Activated naive CD8-positive, alpha-beta T cell (primary cell): ENCODE measurements at regions not wholly inside any gene's neighbourhood (a gene's known extent, or its start where the extent isn't known, plus 50 kb on each side); places are given as distances from the start of the nearest gene placed in this dataset.
"Not testable (repeated sequence)": the region's sequence is repeated elsewhere in the genome, so short reads cannot be mapped to it uniquely, and the experiment has no call there.

Source experiments
- H3K27ac Mint-ChIP-seq: one replicate; pipeline ENCODE4 v1.8.0; 2021; ENCODE audit warnings: mixed read lengths
- H3K27me3 Mint-ChIP-seq: one replicate; pipeline ENCODE4 v1.8.0; 2021; ENCODE audit warnings: mixed read lengths
- H3K36me3 Mint-ChIP-seq: one replicate; pipeline ENCODE4 v1.8.0; 2021; ENCODE audit warnings: mixed read lengths
- H3K4me1 Mint-ChIP-seq: one replicate; pipeline ENCODE4 v1.8.0; 2021; ENCODE audit warnings: low read depth, mixed read lengths
- H3K4me3 Mint-ChIP-seq: one replicate; pipeline ENCODE4 v1.8.0; 2021; ENCODE audit warnings: mild to moderate bottlenecking, mixed read lengths
- H3K9me3 Mint-ChIP-seq: one replicate; pipeline ENCODE4 v1.8.0; 2021; ENCODE audit warnings: low read depth, mixed read lengths

GRCh38 chr2:189357375-189357774 is 83.9 kb upstream of the WDR75 start:
- not testable (repeated sequence) for H3K4me1 Mint-ChIP-seq, H3K27ac Mint-ChIP-seq, H3K9me3 Mint-ChIP-seq, H3K27me3 Mint-ChIP-seq, H3K4me3 Mint-ChIP-seq, H3K36me3 Mint-ChIP-seq

GRCh38 chr2:189360861-189361260 is 80.4 kb upstream of the WDR75 start:
- H3K4me3 Mint-ChIP-seq, result no peak overlapping the region
- H3K4me1 Mint-ChIP-seq, result peaks cover 15% of the 10 kb centered on the region

GRCh38 chr2:189362283-189362682 is 79.0 kb upstream of the WDR75 start:
- no peaks in the 10 kb centered on the region for H3K36me3 Mint-ChIP-seq
- H3K9me3 Mint-ChIP-seq, result no peaks in the 10 kb centered on the region
- peaks cover 18% of the 10 kb centered on the region for H3K4me1 Mint-ChIP-seq
- no peak overlapping the region for H3K4me3 Mint-ChIP-seq
- peak overlapping the region; percentile 55 for H3K27ac Mint-ChIP-seq
- no peaks in the 10 kb centered on the region for H3K27me3 Mint-ChIP-seq

More at GRCh38 chr2:189360861-189361260, 80.4 kb upstream of the WDR75 start:
- no peak overlapping the region for H3K27ac Mint-ChIP-seq
- H3K27me3 Mint-ChIP-seq, result no peaks in the 10 kb centered on the region
- peaks cover 5% of the 10 kb centered on the region for H3K36me3 Mint-ChIP-seq
- no peaks in the 10 kb centered on the region for H3K9me3 Mint-ChIP-seq

- Mint-ChIP-seq H3K36me3 (no peaks in the 10 kb centered on the region), H3K27me3 (no peaks in the 10 kb centered on the region), H3K27ac (peak overlapping the region; percentile 5), H3K4me1 (peaks cover 18% of the 10 kb centered on the region), H3K4me3 (no peak overlapping the region), H3K9me3 (no peaks in the 10 kb centered on the region)
These were observed 77.7 kb upstream of the WDR75 start for GRCh38 chr2:189363559-189363958.

GRCh38 chr2:189364607-189365006 is 76.7 kb upstream of the WDR75 start:
- H3K36me3 Mint-ChIP-seq, result no peaks in the 10 kb centered on the region
- H3K4me3 Mint-ChIP-seq, result no peak overlapping the region
- H3K27ac Mint-ChIP-seq, result no peak overlapping the region
- no peaks in the 10 kb centered on the region for H3K9me3 Mint-ChIP-seq
- peaks cover 18% of the 10 kb centered on the region for H3K4me1 Mint-ChIP-seq
- H3K27me3 Mint-ChIP-seq, result no peaks in the 10 kb centered on the region

- H3K4me3 Mint-ChIP-seq, result no peak overlapping the region
- H3K4me1 Mint-ChIP-seq, result peaks cover 18% of the 10 kb centered on the region
- H3K27me3 Mint-ChIP-seq, result no peaks in the 10 kb centered on the region
These were observed 74.9 kb upstream of the WDR75 start for GRCh38 chr2:189366349-189366748.

GRCh38 chr2:189367343-189367742 is 73.9 kb upstream of the WDR75 start:
- no peak overlapping the region for H3K4me3 Mint-ChIP-seq
- H3K27ac Mint-ChIP-seq, result no peak overlapping the region
- no peaks in the 10 kb centered on the region for H3K9me3 Mint-ChIP-seq
- no peaks in the 10 kb centered on the region for H3K27me3 Mint-ChIP-seq
- H3K36me3 Mint-ChIP-seq, result no peaks in the 10 kb centered on the region
- H3K4me1 Mint-ChIP-seq, result peaks cover 12% of the 10 kb centered on the region

More at GRCh38 chr2:189366349-189366748, 74.9 kb upstream of the WDR75 start:
- H3K9me3 Mint-ChIP-seq, result no peaks in the 10 kb centered on the region
- no peaks in the 10 kb centered on the region for H3K36me3 Mint-ChIP-seq
- H3K27ac Mint-ChIP-seq, result no peak overlapping the region

GRCh38 chr2:189369566-189369965 is 71.7 kb upstream of the WDR75 start:
- Mint-ChIP-seq H3K27ac (no peak overlapping the region), H3K27me3 (no peaks in the 10 kb centered on the region), H3K4me3 (no peak overlapping the region), H3K4me1 (peaks cover 10% of the 10 kb centered on the region), H3K9me3 (no peaks in the 10 kb centered on the region), H3K36me3 (no peaks in the 10 kb centered on the region)

GRCh38 chr2:189370719-189371118 is 70.6 kb upstream of the WDR75 start:
- H3K27ac Mint-ChIP-seq, result no peak overlapping the region
- no peaks in the 10 kb centered on the region for H3K27me3 Mint-ChIP-seq
- H3K36me3 Mint-ChIP-seq, result no peaks in the 10 kb centered on the region
- H3K4me3 Mint-ChIP-seq, result no peak overlapping the region
- no peaks in the 10 kb centered on the region for H3K9me3 Mint-ChIP-seq
- H3K4me1 Mint-ChIP-seq, result peaks cover 12% of the 10 kb centered on the region

- Mint-ChIP-seq H3K4me3 (no peak overlapping the region), H3K4me1 (peaks cover 9% of the 10 kb centered on the region), H3K9me3 (no peaks in the 10 kb centered on the region), H3K27ac (no peak overlapping the region), H3K27me3 (no peaks in the 10 kb centered on the region), H3K36me3 (no peaks in the 10 kb centered on the region)
These were observed 68.5 kb upstream of the WDR75 start for GRCh38 chr2:189372688-189373257.

- no peaks in the 10 kb centered on the region for H3K9me3 Mint-ChIP-seq
- no peak overlapping the region for H3K27ac Mint-ChIP-seq
- peaks cover 9% of the 10 kb centered on the region for H3K4me1 Mint-ChIP-seq
- H3K36me3 Mint-ChIP-seq, result no peaks in the 10 kb centered on the region
- no peak overlapping the region for H3K4me3 Mint-ChIP-seq
- no peaks in the 10 kb centered on the region for H3K27me3 Mint-ChIP-seq
These were observed 66.8 kb upstream of the WDR75 start for GRCh38 chr2:189374481-189374880.

- H3K27me3 Mint-ChIP-seq, result no peaks in the 10 kb centered on the region
- no peaks in the 10 kb centered on the region for H3K36me3 Mint-ChIP-seq
- no peaks in the 10 kb centered on the region for H3K9me3 Mint-ChIP-seq
- H3K27ac Mint-ChIP-seq, result no peak overlapping the region
- H3K4me1 Mint-ChIP-seq, result peaks cover 9% of the 10 kb centered on the region
- H3K4me3 Mint-ChIP-seq, result no peak overlapping the region
These were observed 65.4 kb upstream of the WDR75 start for GRCh38 chr2:189375842-189376241.

GRCh38 chr2:189379287-189379630 is 62.0 kb upstream of the WDR75 start:
- H3K9me3 Mint-ChIP-seq, result no peaks in the 10 kb centered on the region
- H3K27ac Mint-ChIP-seq, result no peak overlapping the region
- H3K4me3 Mint-ChIP-seq, result no peak overlapping the region
- H3K27me3 Mint-ChIP-seq, result no peaks in the 10 kb centered on the region
- no peaks in the 10 kb centered on the region for H3K36me3 Mint-ChIP-seq
- H3K4me1 Mint-ChIP-seq, result peaks cover 5% of the 10 kb centered on the region

- H3K36me3 Mint-ChIP-seq, result no peaks in the 10 kb centered on the region
- no peaks in the 10 kb centered on the region for H3K4me1 Mint-ChIP-seq
These were observed 61.5 kb upstream of the WDR75 start for GRCh38 chr2:189379731-189380261.

GRCh38 chr2:189382668-189383067 is 58.6 kb upstream of the WDR75 start:
- Mint-ChIP-seq H3K4me1 (no peaks in the 10 kb centered on the region), H3K27me3 (no peaks in the 10 kb centered on the region), H3K27ac (peak overlapping the region; percentile 3), H3K4me3 (no peak overlapping the region), H3K9me3 (peaks cover 7% of the 10 kb centered on the region), H3K36me3 (no peaks in the 10 kb centered on the region)

More at GRCh38 chr2:189379731-189380261, 61.5 kb upstream of the WDR75 start:
- Mint-ChIP-seq H3K27ac (no peak overlapping the region), H3K27me3 (no peaks in the 10 kb centered on the region), H3K9me3 (no peaks in the 10 kb centered on the region), H3K4me3 (no peak overlapping the region)

GRCh38 chr2:189386741-189387140 is 54.5 kb upstream of the WDR75 start:
- H3K36me3 Mint-ChIP-seq, result no peaks in the 10 kb centered on the region
- no peaks in the 10 kb centered on the region for H3K27me3 Mint-ChIP-seq
- no peak overlapping the region for H3K27ac Mint-ChIP-seq
- peaks cover 7% of the 10 kb centered on the region for H3K9me3 Mint-ChIP-seq
- H3K4me3 Mint-ChIP-seq, result no peak overlapping the region
- no peaks in the 10 kb centered on the region for H3K4me1 Mint-ChIP-seq
